SJSA1 (cell line): ENCODE measurements at regions not wholly inside any gene's neighbourhood (a gene's known extent, or its start where the extent isn't known, plus 50 kb on each side); places are given as distances from the start of the nearest gene placed in this dataset.

ENCODE experiments used
- DNase-seq, 2 experiments: peaks; one replicate each; pipeline ENCODE4 v3.0.0-alpha.2; 2015 to 2020; ENCODE audit warnings: low spot score in 2 of 2, low read depth in 1 of 2
- H3K27ac ChIP-seq: fragments of 250-450 bp; sonication (Bioruptor Pico); 2 replicates; pipeline ENCODE4 v1.5.1; 2020; ENCODE audit warnings: mild to moderate bottlenecking, moderate library complexity
- H3K27me3 ChIP-seq: fragments of 250-450 bp; sonication (Bioruptor Pico); replicated peaks from 2 replicates; pipeline ENCODE4 v1.5.1; 2020; ENCODE audit warnings: mild to moderate bottlenecking, moderate library complexity
- H3K36me3 ChIP-seq: fragments of 250-450 bp; sonication (Bioruptor Pico); 2 replicates; pipeline ENCODE4 v1.5.1; 2020; ENCODE audit warnings: mild to moderate bottlenecking
- H3K4me1 ChIP-seq: fragments of 250-450 bp; sonication (Bioruptor Pico); replicated peaks from 2 replicates; pipeline ENCODE4 v1.6.1; 2021; ENCODE audit warnings: mild to moderate bottlenecking
- H3K4me3 ChIP-seq: fragments of 250-450 bp; sonication (Bioruptor Pico); 2 replicates; pipeline ENCODE4 v1.5.1; 2020; ENCODE audit warnings: mild to moderate bottlenecking
- H3K9me3 ChIP-seq: fragments of 250-450 bp; sonication (Bioruptor Pico); replicated peaks from 2 replicates; pipeline ENCODE4 v1.5.1; 2020; ENCODE audit warnings: mild to moderate bottlenecking

GRCh38 chr1:184247671-184248070, 139.2 kb upstream of the C1orf21 start:
- no peak overlapping the region for H3K4me3 ChIP-seq
- H3K27me3 ChIP-seq, result no peaks in the 10 kb centered on the region
- H3K36me3 ChIP-seq, result no peaks in the 10 kb centered on the region
- no peaks in the 10 kb centered on the region for H3K9me3 ChIP-seq
- DNase-seq, result no peak
- peaks cover 3% of the 10 kb centered on the region; the same call in 1 of the 2 replicates for H3K4me1 ChIP-seq
- no peak overlapping the region for H3K27ac ChIP-seq

- DNase-seq, result no peak
- Histone ChIP-seq H3K9me3 (no peaks in the 10 kb centered on the region), H3K36me3 (no peaks in the 10 kb centered on the region), H3K27ac (no peak overlapping the region), H3K27me3 (no peaks in the 10 kb centered on the region), H3K4me1 (no peaks in the 10 kb centered on the region), H3K4me3 (no peak overlapping the region)
Measured at GRCh38 chr1:184253921-184254320, 132.9 kb upstream of the C1orf21 start.

GRCh38 chr1:184254849-184255248, 132.0 kb upstream of the C1orf21 start:
- no peaks in the 10 kb centered on the region for H3K27me3 ChIP-seq
- no peak overlapping the region for H3K27ac ChIP-seq
- H3K36me3 ChIP-seq, result no peaks in the 10 kb centered on the region
- no peaks in the 10 kb centered on the region for H3K4me1 ChIP-seq
- no peak overlapping the region for H3K4me3 ChIP-seq
- no peak for DNase-seq
- no peaks in the 10 kb centered on the region for H3K9me3 ChIP-seq

GRCh38 chr1:184255560-184255959, 131.3 kb upstream of the C1orf21 start:
- no peak overlapping the region for H3K4me3 ChIP-seq
- H3K27me3 ChIP-seq, result no peaks in the 10 kb centered on the region
- H3K36me3 ChIP-seq, result no peaks in the 10 kb centered on the region
- peaks cover 6% of the 10 kb centered on the region; the same call in 1 of the 2 replicates for H3K4me1 ChIP-seq
- DNase-seq, result no peak
- no peak overlapping the region for H3K27ac ChIP-seq
- no peaks in the 10 kb centered on the region for H3K9me3 ChIP-seq

- no peaks in the 10 kb centered on the region for H3K36me3 ChIP-seq
- H3K4me1 ChIP-seq, result peaks cover 8% of the 10 kb centered on the region; the same call in 1 of the 2 replicates
- no peak overlapping the region for H3K4me3 ChIP-seq
- no peak for DNase-seq
- no peak overlapping the region for H3K27ac ChIP-seq
- no peaks in the 10 kb centered on the region for H3K27me3 ChIP-seq
- H3K9me3 ChIP-seq, result no peaks in the 10 kb centered on the region
Measured at GRCh38 chr1:184257873-184258272, 129.0 kb upstream of the C1orf21 start.

- H3K36me3 ChIP-seq, result no peaks in the 10 kb centered on the region
- no peaks in the 10 kb centered on the region for H3K27me3 ChIP-seq
- DNase-seq, result no peak
- H3K27ac ChIP-seq, result no peak overlapping the region
- H3K4me3 ChIP-seq, result no peak overlapping the region
- peaks cover 8% of the 10 kb centered on the region; the same call in 1 of the 2 replicates for H3K4me1 ChIP-seq
- H3K9me3 ChIP-seq, result no peaks in the 10 kb centered on the region
Measured at GRCh38 chr1:184258525-184258924, 128.3 kb upstream of the C1orf21 start.

- H3K27ac ChIP-seq, result no peak overlapping the region
- H3K9me3 ChIP-seq, result no peaks in the 10 kb centered on the region
- H3K27me3 ChIP-seq, result no peaks in the 10 kb centered on the region
- H3K4me3 ChIP-seq, result no peak overlapping the region
- peaks cover 8% of the 10 kb centered on the region; the same call in 1 of the 2 replicates for H3K4me1 ChIP-seq
- peak in 1 of 2 experiments; percentile 15 for DNase-seq
- H3K36me3 ChIP-seq, result no peaks in the 10 kb centered on the region
Measured at GRCh38 chr1:184260382-184260781, 126.4 kb upstream of the C1orf21 start.

- no peak overlapping the region for H3K27ac ChIP-seq
- no peaks in the 10 kb centered on the region for H3K9me3 ChIP-seq
- peaks cover 8% of the 10 kb centered on the region; the same call in 1 of the 2 replicates for H3K4me1 ChIP-seq
- H3K36me3 ChIP-seq, result no peaks in the 10 kb centered on the region
- H3K4me3 ChIP-seq, result no peak overlapping the region
- H3K27me3 ChIP-seq, result no peaks in the 10 kb centered on the region
- DNase-seq, result no peak
Measured at GRCh38 chr1:184262109-184262508, 124.7 kb upstream of the C1orf21 start.

GRCh38 chr1:184267747-184268146, 119.1 kb upstream of the C1orf21 start:
- no peak overlapping the region for H3K27ac ChIP-seq
- no peak overlapping the region for H3K4me3 ChIP-seq
- peaks cover 19% of the 10 kb centered on the region for H3K4me1 ChIP-seq
- no peak for DNase-seq
- H3K36me3 ChIP-seq, result no peaks in the 10 kb centered on the region
- H3K9me3 ChIP-seq, result no peaks in the 10 kb centered on the region
- H3K27me3 ChIP-seq, result no peaks in the 10 kb centered on the region

GRCh38 chr1:184270556-184270955, 116.3 kb upstream of the C1orf21 start:
- Histone ChIP-seq H3K27me3 (no peaks in the 10 kb centered on the region), H3K9me3 (no peaks in the 10 kb centered on the region), H3K27ac (no peak overlapping the region), H3K4me3 (no peak overlapping the region), H3K4me1 (peaks cover 22% of the 10 kb centered on the region), H3K36me3 (no peaks in the 10 kb centered on the region)
- DNase-seq, result peak in 1 of 2 experiments; percentile 9

GRCh38 chr1:184272175-184272866, 114.5 kb upstream of the C1orf21 start:
- H3K4me3 ChIP-seq, result no peak overlapping the region
- peak overlapping the region; percentile 21; the same call in 1 of the 2 replicates for H3K27ac ChIP-seq
- DNase-seq, result peak in 1 of 2 experiments; percentile 41
- H3K27me3 ChIP-seq, result no peaks in the 10 kb centered on the region
- peaks cover 22% of the 10 kb centered on the region for H3K4me1 ChIP-seq
- H3K9me3 ChIP-seq, result no peaks in the 10 kb centered on the region
- no peaks in the 10 kb centered on the region for H3K36me3 ChIP-seq

GRCh38 chr1:184276416-184276815, 110.4 kb upstream of the C1orf21 start:
- H3K9me3 ChIP-seq, result no peaks in the 10 kb centered on the region
- no peak for DNase-seq
- no peak overlapping the region for H3K4me3 ChIP-seq
- H3K36me3 ChIP-seq, result no peaks in the 10 kb centered on the region
- H3K27ac ChIP-seq, result no peak overlapping the region
- peaks cover 13% of the 10 kb centered on the region for H3K4me1 ChIP-seq
- no peaks in the 10 kb centered on the region for H3K27me3 ChIP-seq

- Histone ChIP-seq H3K36me3 (no peaks in the 10 kb centered on the region), H3K27me3 (no peaks in the 10 kb centered on the region), H3K4me3 (no peak overlapping the region), H3K27ac (no peak overlapping the region), H3K9me3 (no peaks in the 10 kb centered on the region), H3K4me1 (no peaks in the 10 kb centered on the region; the same call in 1 of the 2 replicates)
- DNase-seq, result no peak
Measured at GRCh38 chr1:184279911-184280458, 106.8 kb upstream of the C1orf21 start.

- Histone ChIP-seq H3K27me3 (no peaks in the 10 kb centered on the region), H3K4me3 (no peak overlapping the region), H3K36me3 (no peaks in the 10 kb centered on the region), H3K27ac (no peak overlapping the region), H3K9me3 (no peaks in the 10 kb centered on the region), H3K4me1 (no peaks in the 10 kb centered on the region; the same call in 1 of the 2 replicates)
- DNase-seq, result peak in 1 of 2 experiments; percentile 55
Measured at GRCh38 chr1:184283999-184284398, 102.8 kb upstream of the C1orf21 start.
